DOHH2 (cell line): ENCODE measurements at regions not wholly inside any gene's neighbourhood (a gene's known extent, or its start where the extent isn't known, plus 50 kb on each side); places are given as distances from the start of the nearest gene placed in this dataset.

Experiments used
- H3F3A ChIP-seq: fragments of 200-600 bp; sonication (generic), shearing (Covaris generic); 2 replicates; pipeline ENCODE4 v1.6.0; 2016; ENCODE audit warnings: antibody characterized with exemption, mild to moderate bottlenecking; ENCODE audit not compliant: control insufficient read depth, insufficient read depth
- H3K27ac ChIP-seq: fragments of 200-600 bp; sonication (generic); 2 replicates; pipeline ENCODE4 v1.5.1; 2014; ENCODE audit warnings: low read depth, mild to moderate bottlenecking, low read length, moderate library complexity
- H3K27me3 ChIP-seq: fragments of 200-600 bp; sonication (generic); 2 replicates; pipeline ENCODE4 v1.6.1; 2014; ENCODE audit warnings: mild to moderate bottlenecking, low read length, mixed read lengths; ENCODE audit not compliant: control insufficient read depth
- H3K36me3 ChIP-seq: fragments of 200-600 bp; sonication (generic); 2 replicates; pipeline ENCODE4 v1.6.1; 2014; ENCODE audit warnings: mild to moderate bottlenecking, low read length, moderate library complexity, mixed read lengths; ENCODE audit not compliant: control insufficient read depth
- H3K4me1 ChIP-seq: fragments of 200-600 bp; sonication (generic); 2 replicates; pipeline ENCODE4 v1.6.1; 2014; ENCODE audit warnings: mild to moderate bottlenecking, low read length, mixed read lengths; ENCODE audit not compliant: control insufficient read depth
- H3K4me2 ChIP-seq: fragments of 200-600 bp; sonication (generic); 2 replicates; pipeline ENCODE4 v1.6.0; 2014; ENCODE audit warnings: mild to moderate bottlenecking, low read length, moderate library complexity
- H3K4me3 ChIP-seq: fragments of 200-600 bp; sonication (generic); 2 replicates; pipeline ENCODE4 v1.5.1; 2014; ENCODE audit warnings: mild to moderate bottlenecking, low read length, mixed read lengths
- H3K79me2 ChIP-seq: fragments of 200-600 bp; sonication (generic); 2 replicates; pipeline ENCODE4 v1.6.1; 2014; ENCODE audit warnings: mild to moderate bottlenecking, low read length, mixed read lengths; ENCODE audit not compliant: control insufficient read depth
- H3K9me2 ChIP-seq: fragments of 200-600 bp; sonication (generic); replicated peaks from 2 replicates; pipeline ENCODE4 v1.6.1; 2014; ENCODE audit warnings: mild to moderate bottlenecking, low read length, mixed read lengths; ENCODE audit not compliant: control insufficient read depth
- H3K9me3 ChIP-seq: fragments of 200-600 bp; sonication (generic); 2 replicates; pipeline ENCODE4 v1.6.1; 2014; ENCODE audit warnings: antibody characterized with exemption, low read length, mixed read lengths; ENCODE audit not compliant: control insufficient read depth, insufficient read depth
- H4K20me1 ChIP-seq: fragments of 200-600 bp; sonication (generic); 2 replicates; pipeline ENCODE4 v1.6.0; 2014; ENCODE audit warnings: low read depth, mild to moderate bottlenecking, antibody characterized with exemption, low read length, moderate library complexity; ENCODE audit not compliant: control insufficient read depth, insufficient read depth
- EZH2phosphoT487 ChIP-seq: fragments of 200-600 bp; sonication (generic); IDR thresholded peaks from 2 replicates; pipeline ENCODE4 v1.6.1; 2017; ENCODE audit warnings: borderline replicate concordance, mild to moderate bottlenecking, antibody characterized with exemption, low read length, moderate library complexity, mixed read lengths
- TF ChIP-seq, protein P1 (sequence below): fragments of 200-600 bp; sonication (generic); IDR thresholded peaks from one replicate; pipeline ENCODE4 v1.5.1; 2014; ENCODE audit warnings: antibody characterized with exemption, mild to moderate bottlenecking, low read depth, low read length; ENCODE audit not compliant: poor library complexity, severe bottlenecking

DNA sequence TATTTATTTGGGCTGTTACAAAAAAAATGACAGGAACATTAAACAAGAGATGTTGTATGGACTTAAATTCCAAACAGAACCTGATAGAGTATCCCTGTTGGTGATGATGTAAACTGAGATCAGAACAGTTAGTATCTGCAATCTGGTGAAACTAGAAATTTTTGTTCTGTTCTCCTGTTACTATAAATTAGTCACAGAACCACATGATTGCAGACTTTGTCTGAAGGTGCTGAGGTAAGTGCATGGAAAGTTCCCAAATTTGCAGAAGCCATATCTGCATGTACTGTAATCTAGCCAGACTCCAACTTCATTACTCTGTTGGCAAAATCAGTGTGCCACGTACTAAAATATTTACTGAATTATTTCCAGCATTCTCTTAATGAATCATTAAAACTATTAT, 516.3 kb upstream of the FSIP2 start:
- no peak for TF ChIP-seq EZH2phosphoT487
- TF ChIP-seq, protein P1, sequence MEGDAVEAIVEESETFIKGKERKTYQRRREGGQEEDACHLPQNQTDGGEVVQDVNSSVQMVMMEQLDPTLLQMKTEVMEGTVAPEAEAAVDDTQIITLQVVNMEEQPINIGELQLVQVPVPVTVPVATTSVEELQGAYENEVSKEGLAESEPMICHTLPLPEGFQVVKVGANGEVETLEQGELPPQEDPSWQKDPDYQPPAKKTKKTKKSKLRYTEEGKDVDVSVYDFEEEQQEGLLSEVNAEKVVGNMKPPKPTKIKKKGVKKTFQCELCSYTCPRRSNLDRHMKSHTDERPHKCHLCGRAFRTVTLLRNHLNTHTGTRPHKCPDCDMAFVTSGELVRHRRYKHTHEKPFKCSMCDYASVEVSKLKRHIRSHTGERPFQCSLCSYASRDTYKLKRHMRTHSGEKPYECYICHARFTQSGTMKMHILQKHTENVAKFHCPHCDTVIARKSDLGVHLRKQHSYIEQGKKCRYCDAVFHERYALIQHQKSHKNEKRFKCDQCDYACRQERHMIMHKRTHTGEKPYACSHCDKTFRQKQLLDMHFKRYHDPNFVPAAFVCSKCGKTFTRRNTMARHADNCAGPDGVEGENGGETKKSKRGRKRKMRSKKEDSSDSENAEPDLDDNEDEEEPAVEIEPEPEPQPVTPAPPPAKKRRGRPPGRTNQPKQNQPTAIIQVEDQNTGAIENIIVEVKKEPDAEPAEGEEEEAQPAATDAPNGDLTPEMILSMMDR = no peak
- H3K4me2 ChIP-seq = no peak overlapping the region
- H3K79me2 ChIP-seq = no peaks in the 10 kb centered on the region

DNA sequence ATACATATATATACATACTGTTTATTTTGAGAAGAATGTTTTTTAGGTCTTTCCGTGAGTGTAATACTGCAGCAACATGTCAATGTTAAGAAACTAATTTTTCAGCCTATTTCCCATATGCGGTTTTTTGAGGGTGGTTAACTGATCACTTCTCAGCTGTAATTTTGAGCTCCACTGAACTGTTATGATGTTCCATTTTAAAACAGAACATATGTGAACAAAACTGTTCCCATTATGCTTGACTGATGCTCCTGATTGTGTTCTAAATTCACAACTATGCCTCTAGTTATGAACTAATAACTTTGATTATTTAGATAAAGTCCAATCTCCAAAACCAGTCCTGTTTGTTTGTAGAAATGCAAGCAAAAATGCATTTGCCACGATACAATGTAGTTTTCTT, 511.2 kb upstream of the FSIP2 start:
- Histone ChIP-seq H3K27ac (no peak overlapping the region), H3K4me2 (no peak overlapping the region), H3K36me3 (no peaks in the 10 kb centered on the region), H3K27me3 (no peaks in the 10 kb centered on the region), H3K9me2 (no peaks in the 10 kb centered on the region), H3K4me3 (no peak overlapping the region), H3K9me3 (no peaks in the 10 kb centered on the region), H3K79me2 (no peaks in the 10 kb centered on the region), H3F3A (no peaks in the 10 kb centered on the region), H3K4me1 (no peaks in the 10 kb centered on the region), H4K20me1 (no peaks in the 10 kb centered on the region)
- no peak for TF ChIP-seq EZH2phosphoT487
- TF ChIP-seq, protein P1 = no peak

More for the DNA sequence above, 516.3 kb upstream of the FSIP2 start:
- Histone ChIP-seq H4K20me1 (no peaks in the 10 kb centered on the region), H3K27me3 (no peaks in the 10 kb centered on the region), H3K4me3 (no peak overlapping the region), H3K9me3 (no peaks in the 10 kb centered on the region), H3K4me1 (no peaks in the 10 kb centered on the region), H3K36me3 (no peaks in the 10 kb centered on the region), H3F3A (no peaks in the 10 kb centered on the region), H3K27ac (no peak overlapping the region), H3K9me2 (no peaks in the 10 kb centered on the region)

DNA sequence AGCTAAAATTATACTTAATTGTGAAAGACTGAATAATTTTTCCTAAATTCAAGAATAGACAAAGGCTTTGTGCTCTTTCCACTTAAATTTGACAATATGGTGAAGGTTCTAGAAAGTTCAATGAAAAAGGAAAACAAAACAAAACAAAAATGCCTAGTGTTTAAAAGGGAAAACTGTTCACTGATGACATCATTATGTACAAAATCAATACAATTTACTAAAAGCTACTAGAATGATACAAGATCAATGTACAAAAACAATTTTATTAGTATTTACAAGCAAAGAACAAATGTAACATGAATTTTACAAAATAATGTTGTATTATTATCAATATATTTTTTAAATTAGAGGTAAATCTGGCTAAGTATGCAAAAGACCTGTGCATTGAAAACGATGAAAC, 499.1 kb upstream of the FSIP2 start:
- no peak for TF ChIP-seq EZH2phosphoT487
- TF ChIP-seq, protein P1 = no peak
- no peaks in the 10 kb centered on the region for H3K9me2 ChIP-seq
- H4K20me1 ChIP-seq = no peaks in the 10 kb centered on the region
- no peaks in the 10 kb centered on the region for H3F3A ChIP-seq
- no peaks in the 10 kb centered on the region for H3K36me3 ChIP-seq
- H3K27me3 ChIP-seq = no peaks in the 10 kb centered on the region
- no peaks in the 10 kb centered on the region for H3K79me2 ChIP-seq
- H3K4me1 ChIP-seq = no peaks in the 10 kb centered on the region
- no peaks in the 10 kb centered on the region; the same call in 1 of the 2 replicates for H3K9me3 ChIP-seq
- H3K4me3 ChIP-seq = no peak overlapping the region
- no peak overlapping the region for H3K27ac ChIP-seq
- H3K4me2 ChIP-seq = no peak overlapping the region
